ENCODE measurements at regions not wholly inside any gene's neighbourhood (a gene's known extent, or its start where the extent isn't known, plus 50 kb on each side); places are given as distances from the start of the nearest gene placed in this dataset.
A peak's percentile ranks its signal among the peaks of the same experiment; 100 is the strongest.

GRCh38 chr17:33964344-33964979 is 290.6 kb upstream of the CCL2 start:
- Mint-ChIP-seq H3K4me3 (peak overlapping the region; percentile 26 to 54), H3K4me1 (peaks cover 33% of the 10 kb centered on the region), H3K27ac (peak overlapping the region in 1 of 2 donors; percentile 73), H3K27me3 (peaks cover 30% of the 10 kb centered on the region), H3K9me3 (no peaks in the 10 kb centered on the region)
- peak; percentile 15 to 41 for DNase-seq
- ATAC-seq: peak; percentile 81

DNA sequence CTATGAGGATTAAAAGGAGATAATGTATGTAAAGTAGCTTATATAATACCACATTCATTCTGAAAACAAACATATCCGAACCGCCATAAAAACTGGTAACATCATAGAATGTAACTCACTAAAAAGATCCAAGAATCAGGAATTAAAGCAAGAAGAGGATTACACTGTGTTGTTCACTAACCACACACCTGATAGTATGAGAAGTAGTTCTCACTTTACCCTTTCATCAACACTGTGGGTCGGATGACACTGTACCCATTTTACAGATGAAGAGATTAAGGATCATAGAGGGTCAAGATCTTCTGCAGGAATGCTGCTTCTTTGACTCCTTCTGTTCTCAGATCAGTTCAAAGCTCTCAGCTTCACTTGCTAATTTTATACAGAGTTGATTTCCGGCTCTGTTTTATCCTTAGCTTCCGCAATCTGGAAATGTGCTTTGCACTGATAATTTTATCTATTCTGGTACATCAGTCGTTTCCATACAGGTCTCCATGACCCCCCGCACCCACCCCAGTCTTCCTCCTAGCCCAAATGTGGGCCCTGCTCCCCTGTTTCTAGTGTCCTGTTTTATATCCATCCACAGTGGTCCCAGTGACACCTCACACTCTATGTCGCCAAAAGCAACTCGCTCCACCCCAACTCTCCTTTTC is 288.6 kb upstream of the CCL2 start:
- H3K4me1 Mint-ChIP-seq: peaks cover 34% of the 10 kb centered on the region
- H3K27me3 Mint-ChIP-seq: peaks cover 23% of the 10 kb centered on the region
- H3K9me3 Mint-ChIP-seq: no peaks in the 10 kb centered on the region
- DNase-seq (no peak), ATAC-seq (no peak)
- H3K27ac Mint-ChIP-seq: no peak overlapping the region
- H3K4me3 Mint-ChIP-seq: no peak overlapping the region

DNA sequence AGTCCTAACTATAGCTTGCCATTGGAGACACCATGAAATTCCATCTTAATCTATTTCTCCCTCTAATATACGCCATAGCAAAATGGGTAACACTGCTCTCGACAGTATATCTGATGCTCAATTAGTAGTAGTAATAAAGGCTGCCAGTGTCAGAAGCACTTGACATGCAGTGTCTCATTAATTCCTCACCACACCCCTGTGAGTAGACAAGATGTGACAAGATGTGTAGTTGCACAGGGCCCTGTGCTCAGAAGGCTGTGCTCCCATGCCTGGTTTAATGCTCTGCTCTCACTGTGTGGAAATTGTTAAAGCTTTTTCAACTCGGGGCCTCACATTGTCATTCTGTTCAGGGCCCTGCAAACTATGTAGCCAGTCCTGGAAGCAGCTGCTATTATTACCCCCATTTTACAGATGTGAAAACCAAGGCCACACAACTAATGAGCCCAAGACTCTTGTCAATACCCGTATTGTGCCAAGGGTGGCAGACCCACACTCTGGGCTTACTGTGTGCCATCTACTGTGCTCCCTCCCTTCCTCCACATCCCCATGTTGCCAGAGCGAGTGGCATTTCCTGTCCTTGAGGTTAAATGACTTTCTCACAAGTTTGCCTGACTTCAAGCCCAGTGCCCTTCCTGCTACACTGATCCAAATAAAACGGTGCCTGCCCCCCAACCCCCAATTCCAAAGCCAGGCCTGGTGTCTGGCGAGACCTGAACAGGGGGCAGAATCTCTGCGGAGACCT is 287.3 kb upstream of the CCL2 start:
- ATAC-seq: peak; percentile 27
- peak overlapping the region in 1 of 2 donors; percentile 60 for H3K4me3 Mint-ChIP-seq

DNA sequence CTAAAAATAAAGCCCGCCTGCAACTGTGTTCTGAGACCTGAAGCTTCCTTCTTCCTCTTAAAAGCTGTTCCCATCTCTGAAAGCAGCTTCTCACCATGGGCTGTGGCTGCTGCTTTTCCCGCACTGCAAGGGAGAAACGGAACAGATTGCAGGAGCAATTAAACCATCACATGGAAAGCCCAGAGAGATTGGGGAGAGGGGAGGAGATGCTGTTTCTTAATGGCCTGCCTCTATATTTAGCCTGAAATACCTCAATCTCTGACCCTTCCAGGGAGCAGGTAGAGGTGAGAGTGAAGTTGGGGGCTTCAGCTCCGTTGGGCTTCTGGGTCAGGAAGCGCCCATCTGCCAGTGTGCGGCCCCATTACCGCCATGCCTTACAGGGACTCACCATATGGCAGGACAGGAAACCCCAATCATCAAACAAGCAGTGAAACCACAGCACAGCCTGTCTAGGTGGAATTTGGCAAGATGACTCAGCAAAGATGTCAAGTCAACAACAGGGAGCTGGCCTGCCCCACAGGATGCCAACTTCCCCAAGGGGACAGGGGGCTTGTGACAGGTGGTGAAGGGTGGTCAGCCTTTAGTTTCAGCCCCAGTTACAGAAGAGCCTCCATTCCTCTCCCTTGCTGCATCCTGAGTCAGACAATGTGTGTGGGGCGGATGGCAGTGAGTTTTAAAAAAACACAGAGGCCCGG is 286.6 kb upstream of the CCL2 start:
- H3K4me1 Mint-ChIP-seq: peaks cover 29% of the 10 kb centered on the region

More for the DNA sequence above, 287.3 kb upstream of the CCL2 start:
- Mint-ChIP-seq H3K27me3 (peaks cover 23% of the 10 kb centered on the region), H3K27ac (peak overlapping the region; percentile 60 to 83), H3K9me3 (no peaks in the 10 kb centered on the region), H3K4me1 (peaks cover 34% of the 10 kb centered on the region)
- no peak for DNase-seq

GRCh38 chr17:33970279-33970678 is 284.8 kb upstream of the CCL2 start:
- ATAC-seq (no peak), DNase-seq (no peak)
- Mint-ChIP-seq H3K27ac (no peak overlapping the region), H3K9me3 (no peaks in the 10 kb centered on the region), H3K27me3 (peaks cover 37% of the 10 kb centered on the region), H3K4me1 (peaks cover 19% of the 10 kb centered on the region), H3K4me3 (no peak overlapping the region)

More for the DNA sequence above, 286.6 kb upstream of the CCL2 start:
- peak overlapping the region; percentile 60 to 83 for H3K27ac Mint-ChIP-seq
- peaks cover 25% of the 10 kb centered on the region for H3K27me3 Mint-ChIP-seq
- H3K9me3 Mint-ChIP-seq: no peaks in the 10 kb centered on the region
- H3K4me3 Mint-ChIP-seq: peak overlapping the region in 1 of 2 donors; percentile 60
- peak; percentile 79 for ATAC-seq
- DNase-seq: peak; percentile 23 to 60

- peak overlapping the region in 1 of 2 donors; percentile 72 for H3K27ac Mint-ChIP-seq
- ATAC-seq (no peak), DNase-seq (no peak)
Observed at GRCh38 chr17:33972763-33973162, 282.3 kb upstream of the CCL2 start.

GRCh38 chr17:33973491-33973890 is 281.6 kb upstream of the CCL2 start:
- Mint-ChIP-seq H3K27ac (no peak overlapping the region), H3K9me3 (no peaks in the 10 kb centered on the region), H3K27me3 (peaks cover 37% of the 10 kb centered on the region), H3K4me3 (no peak overlapping the region), H3K4me1 (peaks cover 11% of the 10 kb centered on the region)
- ATAC-seq (no peak), DNase-seq (no peak)

More at GRCh38 chr17:33972763-33973162, 282.3 kb upstream of the CCL2 start:
- no peaks in the 10 kb centered on the region for H3K9me3 Mint-ChIP-seq
- no peak overlapping the region for H3K4me3 Mint-ChIP-seq
- peaks cover 41% of the 10 kb centered on the region for H3K27me3 Mint-ChIP-seq
- H3K4me1 Mint-ChIP-seq: peaks cover 18% of the 10 kb centered on the region

DNA sequence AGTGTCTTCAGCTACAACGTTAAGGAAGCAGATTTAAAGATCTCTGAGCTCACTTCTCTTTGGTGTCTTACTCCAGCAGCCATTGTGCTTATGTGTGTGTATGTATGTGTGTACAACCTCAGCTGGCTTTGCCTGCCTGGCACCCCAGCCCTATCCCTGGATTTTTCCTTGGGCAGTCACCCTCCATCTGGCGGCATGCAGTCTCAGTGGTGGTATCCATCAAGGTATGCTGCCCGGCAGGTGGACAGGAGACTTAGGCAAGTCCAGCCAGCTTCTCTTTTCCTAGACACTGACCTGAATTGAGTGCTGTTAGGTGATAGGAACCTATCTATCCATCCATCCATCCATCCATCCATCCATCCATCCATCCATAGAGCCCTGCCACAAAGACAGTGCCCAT is 280.8 kb upstream of the CCL2 start:
- Mint-ChIP-seq H3K9me3 (no peaks in the 10 kb centered on the region), H3K27ac (no peak overlapping the region)

GRCh38 chr17:33976831-33977230 is 278.3 kb upstream of the CCL2 start:
- Mint-ChIP-seq H3K27me3 (peaks cover 32% of the 10 kb centered on the region), H3K4me3 (no peak overlapping the region), H3K27ac (no peak overlapping the region), H3K4me1 (no peaks in the 10 kb centered on the region), H3K9me3 (no peaks in the 10 kb centered on the region)
- ATAC-seq: no peak
- no peak for DNase-seq

More for the DNA sequence above, 280.8 kb upstream of the CCL2 start:
- DNase-seq (no peak), ATAC-seq (no peak)
- Mint-ChIP-seq H3K4me1 (peaks cover 3% of the 10 kb centered on the region), H3K4me3 (no peak overlapping the region), H3K27me3 (peaks cover 32% of the 10 kb centered on the region)

DNA sequence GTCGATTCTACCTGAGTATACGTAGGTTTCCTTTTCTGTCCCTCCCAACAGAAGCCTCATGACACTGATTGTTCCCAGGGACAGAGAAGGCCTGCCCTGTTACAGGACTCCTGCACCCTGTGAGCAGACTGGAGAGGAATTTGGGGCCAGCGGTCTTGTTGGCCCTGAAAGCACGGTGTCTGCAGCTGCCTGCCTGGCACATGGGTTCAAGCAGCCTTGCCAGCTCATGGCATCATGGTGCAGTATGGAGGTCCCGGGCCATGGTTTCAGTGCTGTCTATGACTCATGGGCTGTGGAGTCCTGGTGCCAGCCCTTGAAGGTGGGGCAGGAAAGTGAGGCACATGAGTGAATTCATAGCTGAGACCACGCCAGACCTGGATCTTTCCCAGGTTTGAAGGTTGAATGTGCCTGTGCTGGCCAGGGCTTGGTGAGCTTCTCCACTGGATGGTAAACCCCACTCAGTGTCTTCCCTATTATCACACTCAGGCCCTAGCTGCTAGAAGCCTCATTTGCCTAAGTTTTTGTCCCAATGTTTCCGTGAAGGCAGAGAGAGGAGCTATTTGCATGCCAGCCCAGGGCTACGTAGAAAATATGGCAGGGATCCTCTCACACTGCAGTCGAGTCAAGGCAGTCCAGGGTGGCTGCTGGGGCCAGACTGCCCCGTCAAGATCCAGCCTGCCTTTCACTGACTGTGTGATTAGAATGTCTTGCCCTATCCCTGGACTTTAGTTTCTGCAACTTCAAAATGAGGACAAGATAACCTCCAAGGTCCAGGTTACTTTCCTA is 277.2 kb upstream of the CCL2 start:
- Mint-ChIP-seq H3K4me3 (no peak overlapping the region), H3K4me1 (no peaks in the 10 kb centered on the region), H3K9me3 (no peaks in the 10 kb centered on the region), H3K27me3 (peaks cover 30% of the 10 kb centered on the region), H3K27ac (no peak overlapping the region)
- no peak for DNase-seq
- no peak for ATAC-seq

GRCh38 chr17:33978889-33979288 is 276.2 kb upstream of the CCL2 start:
- no peaks in the 10 kb centered on the region for H3K9me3 Mint-ChIP-seq
- H3K4me1 Mint-ChIP-seq: no peaks in the 10 kb centered on the region
- DNase-seq (no peak), ATAC-seq (no peak)
- no peak overlapping the region for H3K4me3 Mint-ChIP-seq
- peak overlapping the region in 1 of 2 donors; percentile 15 for H3K27ac Mint-ChIP-seq
- peaks cover 25% of the 10 kb centered on the region for H3K27me3 Mint-ChIP-seq

DNA sequence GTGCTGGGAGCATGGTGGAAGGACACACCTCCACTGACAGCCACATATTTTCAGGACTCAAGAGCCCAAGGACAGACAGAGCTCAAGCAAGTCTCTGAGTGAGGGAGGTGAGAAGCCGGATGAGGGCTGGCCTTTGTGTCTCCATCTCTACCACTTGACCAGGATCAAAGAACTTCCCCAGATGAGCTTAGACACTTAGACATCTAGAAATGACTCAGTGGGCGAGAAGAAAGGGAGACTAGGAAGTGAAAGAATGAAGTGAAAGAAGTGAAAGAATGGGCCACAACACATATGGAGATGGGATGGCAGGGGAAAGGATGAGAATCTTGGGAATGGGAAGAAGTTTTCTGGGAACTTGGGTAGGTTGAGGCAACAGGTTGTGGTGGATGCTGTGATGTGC is 274.9 kb upstream of the CCL2 start:
- Mint-ChIP-seq H3K27me3 (peaks cover 13% of the 10 kb centered on the region), H3K27ac (no peak overlapping the region), H3K4me3 (no peak overlapping the region), H3K9me3 (no peaks in the 10 kb centered on the region), H3K4me1 (no peaks in the 10 kb centered on the region)
- no peak for DNase-seq
- no peak for ATAC-seq

GRCh38 chr17:33981711-33982601 is 273.1 kb upstream of the CCL2 start:
- H3K9me3 Mint-ChIP-seq: no peaks in the 10 kb centered on the region
- no peak overlapping the region for H3K4me3 Mint-ChIP-seq
- H3K27me3 Mint-ChIP-seq: no peaks in the 10 kb centered on the region
- ATAC-seq: no peak
- H3K27ac Mint-ChIP-seq: no peak overlapping the region
- no peaks in the 10 kb centered on the region for H3K4me1 Mint-ChIP-seq
- no peak for DNase-seq

GRCh38 chr17:33982909-33983308 is 272.2 kb upstream of the CCL2 start:
- Mint-ChIP-seq H3K27me3 (no peaks in the 10 kb centered on the region), H3K4me1 (no peaks in the 10 kb centered on the region), H3K27ac (no peak overlapping the region), H3K4me3 (no peak overlapping the region), H3K9me3 (no peaks in the 10 kb centered on the region)
- no peak for DNase-seq
- ATAC-seq: no peak
